Hepatocyte (in vitro differentiated cells): ENCODE measurements at regions not wholly inside any gene's neighbourhood (a gene's known extent, or its start where the extent isn't known, plus 50 kb on each side); places are given as distances from the start of the nearest gene placed in this dataset.
A peak's percentile ranks its signal among the peaks of the same experiment; 100 is the strongest.

ENCODE experiments used
- DNase-seq: peaks from one replicate; pipeline ENCODE4 v3.0.0-alpha.2; 2016; ENCODE audit warnings: low spot score
- H2AFZ ChIP-seq: fragments of 200-600 bp; sonication (generic); 2 replicates; pipeline ENCODE4 v1.6.0; 2016; ENCODE audit warnings: antibody characterized with exemption, mild to moderate bottlenecking
- H3K27ac ChIP-seq: fragments of 200-600 bp; sonication (generic); 2 replicates; pipeline ENCODE4 v1.5.1; 2016; ENCODE audit warnings: mild to moderate bottlenecking
- H3K27me3 ChIP-seq: fragments of 200-600 bp; sonication (generic); 2 replicates; pipeline ENCODE4 v1.6.1; 2016
- H3K36me3 ChIP-seq: fragments of 200-600 bp; sonication (generic); replicated peaks from 2 replicates; pipeline ENCODE4 v1.5.1; 2016; ENCODE audit warnings: low read depth; ENCODE audit not compliant: insufficient read depth
- H3K4me1 ChIP-seq: fragments of 200-600 bp; sonication (generic); 2 replicates; pipeline ENCODE4 v1.5.1; 2016; ENCODE audit warnings: mild to moderate bottlenecking, moderate library complexity; ENCODE audit not compliant: insufficient read depth
- H3K4me2 ChIP-seq: fragments of 200-600 bp; sonication (generic); 2 replicates; pipeline ENCODE4 v1.6.0; 2016
- H3K4me3 ChIP-seq: fragments of 200-600 bp; sonication (generic); 2 replicates; pipeline ENCODE4 v1.5.1; 2016; ENCODE audit warnings: mild to moderate bottlenecking
- H3K79me2 ChIP-seq: fragments of 200-600 bp; sonication (generic); 2 replicates; pipeline ENCODE4 v1.6.0; 2017; ENCODE audit warnings: mild to moderate bottlenecking
- H3K9me2 ChIP-seq: fragments of 200-600 bp; sonication (generic); replicated peaks from 2 replicates; pipeline ENCODE4 v1.6.0; 2017; ENCODE audit warnings: mild to moderate bottlenecking; ENCODE audit not compliant: insufficient read depth
- H3K9me3 ChIP-seq: fragments of 200-600 bp; sonication (generic); 2 replicates; pipeline ENCODE4 v1.5.1; 2016; ENCODE audit warnings: low read depth, mild to moderate bottlenecking
- H4K20me1 ChIP-seq: fragments of 200-600 bp; sonication (generic); 2 replicates; pipeline ENCODE4 v1.6.0; 2016; ENCODE audit warnings: mild to moderate bottlenecking; ENCODE audit not compliant: insufficient read depth, poor library complexity, severe bottlenecking
- EZH2 ChIP-seq: fragments of 200-600 bp; sonication (generic); IDR thresholded peaks from 2 replicates; pipeline ENCODE4 v1.6.1; 2016; ENCODE audit warnings: antibody characterized with exemption, mild to moderate bottlenecking, borderline replicate concordance
- EZH2phosphoT487 ChIP-seq: fragments of 200-600 bp; sonication (generic); IDR thresholded peaks from one replicate; pipeline ENCODE4 v1.6.1; 2018; ENCODE audit warnings: antibody characterized with exemption, mild to moderate bottlenecking, low read depth, moderate library complexity; ENCODE audit not compliant: unreplicated experiment, severe bottlenecking
- WGBS: methylation state at CpG from one replicate; pipeline ENCODE4 v1.1.6; 2016; ENCODE audit warnings: low lambda C conversion rate; ENCODE audit errors: missing lambda C conversion rate; 5-methylcytosine and 5-hydroxymethylcytosine counted together
- TF ChIP-seq, protein P1 (sequence below): fragments of 200-600 bp; sonication (generic); IDR thresholded peaks from 2 replicates; pipeline ENCODE4 v1.5.1; 2016; ENCODE audit warnings: antibody characterized with exemption, mild to moderate bottlenecking; ENCODE audit not compliant: poor library complexity

DNA sequence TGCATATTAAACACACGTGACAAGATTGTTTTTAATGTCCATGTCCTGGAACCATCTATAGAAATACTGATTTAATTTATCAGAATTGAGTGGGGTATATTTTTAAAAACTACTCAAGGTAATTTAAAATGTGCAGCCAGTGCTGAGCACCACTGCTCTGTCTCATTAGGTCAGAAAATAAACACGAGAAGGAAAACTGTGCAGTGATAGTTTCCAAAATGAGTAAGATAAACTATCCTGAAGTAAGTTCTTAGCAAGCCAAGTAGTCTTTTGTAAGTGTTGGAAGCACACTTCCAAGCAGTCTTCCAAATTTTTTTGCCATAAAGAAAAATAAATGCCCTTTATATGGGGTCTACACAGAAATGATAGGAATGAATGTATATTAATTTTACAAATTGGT, 93.8 kb upstream of the DNAJC10 start:
- Histone ChIP-seq H3K27ac (no peak overlapping the region), H3K36me3 (no peaks in the 10 kb centered on the region), H3K9me2 (no peaks in the 10 kb centered on the region), H3K4me3 (no peak overlapping the region), H2AFZ (no peak overlapping the region), H3K79me2 (no peaks in the 10 kb centered on the region), H4K20me1 (no peaks in the 10 kb centered on the region), H3K4me2 (no peak overlapping the region), H3K9me3 (no peaks in the 10 kb centered on the region), H3K4me1 (peaks cover 12% of the 10 kb centered on the region), H3K27me3 (no peaks in the 10 kb centered on the region)
- no peak for DNase-seq
- WGBS = 76% methylated on average over 2 of the region's 2 CpGs
- no peak for TF ChIP-seq EZH2
- no peak for TF ChIP-seq EZH2phosphoT487
- TF ChIP-seq, protein P1, sequence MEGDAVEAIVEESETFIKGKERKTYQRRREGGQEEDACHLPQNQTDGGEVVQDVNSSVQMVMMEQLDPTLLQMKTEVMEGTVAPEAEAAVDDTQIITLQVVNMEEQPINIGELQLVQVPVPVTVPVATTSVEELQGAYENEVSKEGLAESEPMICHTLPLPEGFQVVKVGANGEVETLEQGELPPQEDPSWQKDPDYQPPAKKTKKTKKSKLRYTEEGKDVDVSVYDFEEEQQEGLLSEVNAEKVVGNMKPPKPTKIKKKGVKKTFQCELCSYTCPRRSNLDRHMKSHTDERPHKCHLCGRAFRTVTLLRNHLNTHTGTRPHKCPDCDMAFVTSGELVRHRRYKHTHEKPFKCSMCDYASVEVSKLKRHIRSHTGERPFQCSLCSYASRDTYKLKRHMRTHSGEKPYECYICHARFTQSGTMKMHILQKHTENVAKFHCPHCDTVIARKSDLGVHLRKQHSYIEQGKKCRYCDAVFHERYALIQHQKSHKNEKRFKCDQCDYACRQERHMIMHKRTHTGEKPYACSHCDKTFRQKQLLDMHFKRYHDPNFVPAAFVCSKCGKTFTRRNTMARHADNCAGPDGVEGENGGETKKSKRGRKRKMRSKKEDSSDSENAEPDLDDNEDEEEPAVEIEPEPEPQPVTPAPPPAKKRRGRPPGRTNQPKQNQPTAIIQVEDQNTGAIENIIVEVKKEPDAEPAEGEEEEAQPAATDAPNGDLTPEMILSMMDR = no peak

DNA sequence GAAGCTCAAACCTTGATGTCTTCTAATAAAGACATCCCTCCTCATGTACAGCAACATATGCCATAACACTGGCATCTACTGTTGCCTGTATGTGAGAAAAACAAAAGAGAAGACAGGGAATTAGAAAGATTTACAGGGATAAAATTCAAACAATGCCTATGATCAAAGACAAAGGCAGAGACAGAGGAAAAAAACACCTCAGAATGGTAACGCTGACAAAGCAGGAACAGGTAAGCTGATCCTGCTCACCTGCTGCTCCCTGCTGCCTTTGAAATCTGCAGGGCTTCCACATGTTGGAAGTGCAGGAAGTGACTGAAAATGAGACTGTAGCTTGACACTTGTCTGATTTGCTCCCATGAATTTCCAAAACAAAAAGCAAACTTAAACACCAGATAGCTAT, 90.2 kb upstream of the DNAJC10 start:
- H3K9me2 ChIP-seq = no peaks in the 10 kb centered on the region
- H2AFZ ChIP-seq = peak overlapping the region; percentile 16
- H3K4me2 ChIP-seq = no peak overlapping the region
- H3K27me3 ChIP-seq = no peaks in the 10 kb centered on the region
- H3K27ac ChIP-seq = no peak overlapping the region
- no peaks in the 10 kb centered on the region for H3K79me2 ChIP-seq
- H3K4me3 ChIP-seq = no peak overlapping the region
- no peak for DNase-seq
- H3K9me3 ChIP-seq = no peaks in the 10 kb centered on the region
- H3K36me3 ChIP-seq = no peaks in the 10 kb centered on the region
- 26% methylated on average over 1 of the region's 1 CpG for WGBS
- TF ChIP-seq, protein P1 = no peak
- TF ChIP-seq EZH2phosphoT487 (no peak), EZH2 (no peak)
- H3K4me1 ChIP-seq = no peaks in the 10 kb centered on the region
- H4K20me1 ChIP-seq = no peaks in the 10 kb centered on the region

DNA sequence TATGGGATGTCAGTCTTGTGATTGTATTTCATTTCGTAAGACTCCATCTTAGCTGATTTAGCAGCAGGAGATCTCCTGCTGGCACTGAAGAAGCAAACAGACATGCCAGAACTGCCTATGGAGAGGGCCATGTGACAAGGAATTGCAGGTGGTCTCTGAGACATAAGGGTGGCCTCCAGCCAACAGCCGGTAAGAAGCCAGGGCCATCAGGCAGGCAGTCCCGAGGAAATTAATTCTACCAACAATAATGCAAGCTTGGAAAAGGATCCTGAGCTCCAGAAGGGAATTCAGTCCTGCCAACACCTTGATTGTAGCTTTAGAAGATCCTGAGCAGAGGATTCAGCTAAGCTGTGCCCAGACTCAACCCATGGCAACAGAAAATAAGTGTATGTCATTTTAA, 87.1 kb upstream of the DNAJC10 start:
- Histone ChIP-seq H3K27me3 (no peaks in the 10 kb centered on the region), H3K79me2 (no peaks in the 10 kb centered on the region), H3K4me1 (no peaks in the 10 kb centered on the region), H3K36me3 (no peaks in the 10 kb centered on the region), H3K27ac (no peak overlapping the region), H3K9me2 (no peaks in the 10 kb centered on the region), H3K9me3 (no peaks in the 10 kb centered on the region), H3K4me3 (no peak overlapping the region), H3K4me2 (no peak overlapping the region), H2AFZ (no peak overlapping the region), H4K20me1 (no peaks in the 10 kb centered on the region)
- WGBS = 88% methylated on average over 3 of the region's 3 CpGs
- no peak for DNase-seq
- TF ChIP-seq, protein P1 = no peak
- TF ChIP-seq EZH2 (no peak), EZH2phosphoT487 (no peak)

DNA sequence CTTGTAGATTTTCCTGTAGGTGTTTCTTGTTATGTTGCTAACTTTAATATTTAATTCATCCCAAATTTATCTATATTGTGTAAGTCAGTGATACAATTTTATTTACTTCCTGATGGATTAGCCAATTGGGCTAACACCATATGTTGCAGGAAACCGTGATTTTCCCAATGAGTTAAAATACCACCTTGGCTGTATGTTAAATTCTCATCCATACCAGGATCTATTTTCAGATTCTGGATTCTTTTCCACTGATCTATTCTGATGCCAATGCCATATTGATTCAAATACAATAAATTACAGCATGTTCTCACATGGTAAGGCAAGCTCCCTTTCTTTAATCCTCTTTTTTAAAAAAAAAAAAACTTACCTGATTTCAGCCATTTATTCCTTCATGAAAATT, 85.8 kb upstream of the DNAJC10 start:
- Histone ChIP-seq H3K79me2 (no peaks in the 10 kb centered on the region), H3K27ac (no peak overlapping the region), H3K36me3 (no peaks in the 10 kb centered on the region), H4K20me1 (no peaks in the 10 kb centered on the region), H3K4me1 (no peaks in the 10 kb centered on the region), H2AFZ (no peak overlapping the region), H3K4me3 (no peak overlapping the region), H3K9me3 (no peaks in the 10 kb centered on the region), H3K27me3 (no peaks in the 10 kb centered on the region), H3K9me2 (no peaks in the 10 kb centered on the region), H3K4me2 (no peak overlapping the region)
- no peak for TF ChIP-seq EZH2phosphoT487
- TF ChIP-seq EZH2 = no peak
- TF ChIP-seq, protein P1 = no peak
- WGBS = 93% methylated on average over 1 of the region's 1 CpG
- DNase-seq = no peak
